ENCODE measurements at regions not wholly inside any gene's neighbourhood (a gene's known extent, or its start where the extent isn't known, plus 50 kb on each side); places are given as distances from the start of the nearest gene placed in this dataset.

GRCh38 chr5:135750506-135750905 is 84.0 kb upstream of the SLC25A48 start:
- no peak for TF ChIP-seq POLR2A (IDR thresholded peaks at IDR 0.05)
- no peak for TF ChIP-seq CTCF (IDR thresholded peaks at IDR 0.05)
